Activated naive CD4-positive, alpha-beta T cell treated with anti-CD3 and anti-CD28 coated beads, Interleukin-2, amount 50 U/mL, for 72 hours (primary cell): ENCODE measurements at regions not wholly inside any gene's neighbourhood (a gene's known extent, or its start where the extent isn't known, plus 50 kb on each side); places are given as distances from the start of the nearest gene placed in this dataset.

ENCODE experiments used
- ATAC-seq, 2 donors: fragments of 150-1000 bp; cut with Tn5 transposase; 2 replicates each; pipeline ENCODE4 v1.10.0; 2021; ENCODE audit warnings: mild to moderate bottlenecking in 2 of 2, moderate library complexity in 2 of 2
- DNase-seq, 2 donors: peaks; one replicate each; pipeline ENCODE4 v3.0.0; 2021 to 2022; ENCODE audit warnings: low spot score in 2 of 2
- H3K27ac Mint-ChIP-seq, 2 donors: one replicate each; pipeline ENCODE4 v1.8.0; 2022; ENCODE audit warnings: mild to moderate bottlenecking in 2 of 2, mixed read lengths in 2 of 2
- H3K36me3 Mint-ChIP-seq, 2 donors: one replicate each; pipeline ENCODE4 v1.8.0; 2022; ENCODE audit warnings: mixed read lengths in 2 of 2
- H3K9me3 Mint-ChIP-seq, 2 donors: one replicate each; pipeline ENCODE4 v1.8.0; 2022; ENCODE audit warnings: mixed read lengths in 2 of 2

- Mint-ChIP-seq H3K9me3 (no peaks in the 10 kb centered on the region), H3K36me3 (peaks cover 0 to 4% of the 10 kb centered on the region in 2 donors), H3K27ac (no peak overlapping the region)
- DNase-seq (no peak), ATAC-seq (no peak)
Measured at GRCh38 chr22:27185099-27185709, 527.8 kb downstream of the MIAT start.

- H3K36me3 Mint-ChIP-seq, result peaks cover 0 to 4% of the 10 kb centered on the region in 2 donors
- ATAC-seq, result no peak
- peaks cover 2 to 3% of the 10 kb centered on the region in 2 donors for H3K9me3 Mint-ChIP-seq
- DNase-seq, result no peak
- H3K27ac Mint-ChIP-seq, result no peak overlapping the region
Measured at GRCh38 chr22:27185760-27186302, 528.4 kb downstream of the MIAT start.

GRCh38 chr22:27186643-27187042, 529.3 kb downstream of the MIAT start:
- DNase-seq (no peak), ATAC-seq (no peak)
- H3K9me3 Mint-ChIP-seq, result peaks cover 4 to 8% of the 10 kb centered on the region in 2 donors
- peaks cover 0 to 4% of the 10 kb centered on the region in 2 donors for H3K36me3 Mint-ChIP-seq
- H3K27ac Mint-ChIP-seq, result no peak overlapping the region

- ATAC-seq, result no peak
- Mint-ChIP-seq H3K9me3 (peaks cover 5 to 12% of the 10 kb centered on the region in 2 donors), H3K27ac (no peak overlapping the region), H3K36me3 (peaks cover 0 to 4% of the 10 kb centered on the region in 2 donors)
- no peak for DNase-seq
Measured at GRCh38 chr22:27192135-27192829, 534.9 kb downstream of the MIAT start.

- ATAC-seq (no peak), DNase-seq (no peak)
- peaks cover 10 to 17% of the 10 kb centered on the region in 2 donors for H3K9me3 Mint-ChIP-seq
- H3K36me3 Mint-ChIP-seq, result peaks cover 0 to 9% of the 10 kb centered on the region in 2 donors
- no peak overlapping the region for H3K27ac Mint-ChIP-seq
Measured at GRCh38 chr22:27193215-27193614, 535.8 kb downstream of the MIAT start.

- Mint-ChIP-seq H3K9me3 (peaks cover 10 to 17% of the 10 kb centered on the region in 2 donors), H3K27ac (no peak overlapping the region), H3K36me3 (peaks cover 0 to 9% of the 10 kb centered on the region in 2 donors)
- DNase-seq (no peak), ATAC-seq (no peak)
Measured at GRCh38 chr22:27193636-27194035, 536.2 kb downstream of the MIAT start.

GRCh38 chr22:27194096-27194748, 536.8 kb downstream of the MIAT start:
- Mint-ChIP-seq H3K27ac (no peak overlapping the region), H3K9me3 (peaks cover 10 to 17% of the 10 kb centered on the region in 2 donors), H3K36me3 (peaks cover 0 to 5% of the 10 kb centered on the region in 2 donors)
- ATAC-seq (no peak), DNase-seq (no peak)

- DNase-seq (no peak), ATAC-seq (no peak)
- Mint-ChIP-seq H3K9me3 (peaks cover 10 to 17% of the 10 kb centered on the region in 2 donors), H3K27ac (no peak overlapping the region), H3K36me3 (peaks cover 0 to 5% of the 10 kb centered on the region in 2 donors)
Measured at GRCh38 chr22:27195094-27195493, 537.7 kb downstream of the MIAT start.

- no peak for ATAC-seq
- H3K36me3 Mint-ChIP-seq, result peaks cover 0 to 5% of the 10 kb centered on the region in 2 donors
Measured at GRCh38 chr22:27195494-27195893, 538.1 kb downstream of the MIAT start.

GRCh38 chr22:27196606-27197005, 539.2 kb downstream of the MIAT start:
- Mint-ChIP-seq H3K27ac (no peak overlapping the region), H3K9me3 (peaks cover 6 to 9% of the 10 kb centered on the region in 2 donors), H3K36me3 (peaks cover 0 to 5% of the 10 kb centered on the region in 2 donors)
- DNase-seq (no peak), ATAC-seq (no peak)

More at GRCh38 chr22:27195494-27195893, 538.1 kb downstream of the MIAT start:
- DNase-seq, result no peak
- peaks cover 10 to 17% of the 10 kb centered on the region in 2 donors for H3K9me3 Mint-ChIP-seq
- no peak overlapping the region for H3K27ac Mint-ChIP-seq

GRCh38 chr22:27197052-27197451, 539.7 kb downstream of the MIAT start:
- ATAC-seq (no peak), DNase-seq (no peak)
- Mint-ChIP-seq H3K36me3 (peaks cover 0 to 5% of the 10 kb centered on the region in 2 donors), H3K9me3 (peaks cover 6% of the 10 kb centered on the region in 2 donors), H3K27ac (no peak overlapping the region)

- DNase-seq, result no peak
- H3K27ac Mint-ChIP-seq, result no peak overlapping the region
- ATAC-seq, result no peak
- H3K9me3 Mint-ChIP-seq, result peaks cover 6% of the 10 kb centered on the region in 2 donors
- H3K36me3 Mint-ChIP-seq, result peaks cover 0 to 5% of the 10 kb centered on the region in 2 donors
Measured at GRCh38 chr22:27197618-27198017, 540.2 kb downstream of the MIAT start.

- H3K27ac Mint-ChIP-seq, result no peak overlapping the region
- DNase-seq (no peak), ATAC-seq (no peak)
- peaks cover 6% of the 10 kb centered on the region in 2 donors for H3K9me3 Mint-ChIP-seq
- peaks cover 0 to 5% of the 10 kb centered on the region in 2 donors for H3K36me3 Mint-ChIP-seq
Measured at GRCh38 chr22:27198518-27199035, 541.2 kb downstream of the MIAT start.

GRCh38 chr22:27199354-27199753, 542.0 kb downstream of the MIAT start:
- DNase-seq (no peak), ATAC-seq (no peak)
- Mint-ChIP-seq H3K27ac (no peak overlapping the region), H3K36me3 (peaks cover 0 to 5% of the 10 kb centered on the region in 2 donors), H3K9me3 (peaks cover 6% of the 10 kb centered on the region in 2 donors)

GRCh38 chr22:27201276-27201675, 543.9 kb downstream of the MIAT start:
- Mint-ChIP-seq H3K9me3 (peaks cover 6% of the 10 kb centered on the region in 2 donors), H3K27ac (no peak overlapping the region), H3K36me3 (peaks cover 0 to 5% of the 10 kb centered on the region in 2 donors)
- no peak for ATAC-seq
- no peak for DNase-seq

GRCh38 chr22:27201741-27202140, 544.4 kb downstream of the MIAT start:
- DNase-seq, result no peak
- H3K9me3 Mint-ChIP-seq, result peaks cover 6% of the 10 kb centered on the region in 2 donors
- ATAC-seq, result no peak
- no peak overlapping the region for H3K27ac Mint-ChIP-seq
- peaks cover 0 to 5% of the 10 kb centered on the region in 2 donors for H3K36me3 Mint-ChIP-seq

- Mint-ChIP-seq H3K9me3 (no peaks in the 10 kb centered on the region), H3K36me3 (no peaks in the 10 kb centered on the region), H3K27ac (no peak overlapping the region)
- ATAC-seq (no peak), DNase-seq (no peak)
Measured at GRCh38 chr22:27203276-27203660, 545.9 kb downstream of the MIAT start.
